Right atrium auricular region (tissue), 2 donors: ENCODE measurements at regions not wholly inside any gene's neighbourhood (a gene's known extent, or its start where the extent isn't known, plus 50 kb on each side); places are given as distances from the start of the nearest gene placed in this dataset.
A peak's percentile ranks its signal among the peaks of the same experiment; 100 is the strongest.

Source experiments
- DNase-seq: peaks from one replicate; pipeline ENCODE4 v3.0.0-alpha.2; 2019; ENCODE audit warnings: low spot score
- H3K27ac ChIP-seq, 2 donors: fragments of 200-600 bp; sonication (generic); 1 replicate in 1 of 2; 2 replicates in 1 of 2; pipeline ENCODE4 v1.5.1; 2016 to 2019
- H3K27me3 ChIP-seq, 2 donors: fragments of 200-600 bp; sonication (generic); one replicate each; pipeline versions ENCODE4 v1.5.1 to v1.6.0; 2017 to 2019
- H3K36me3 ChIP-seq: fragments of 200-600 bp; sonication (generic); one replicate; pipeline ENCODE4 v1.5.1; 2016
- H3K4me1 ChIP-seq, 2 donors: fragments of 200-600 bp; sonication (generic); one replicate each; pipeline versions ENCODE4 v1.5.1 to v1.6.0; 2017 to 2019
- H3K4me3 ChIP-seq, 2 donors: fragments of 200-600 bp; sonication (generic); 1 replicate in 1 of 2; 2 replicates in 1 of 2; pipeline ENCODE4 v1.5.1; 2017 to 2019; ENCODE audit warnings: mild to moderate bottlenecking in 1 of 2, moderate library complexity in 1 of 2
- H3K9me3 ChIP-seq, 2 donors: fragments of 200-600 bp; sonication (generic); one replicate each; pipeline ENCODE4 v1.5.1; 2019
- CTCF ChIP-seq, 2 donors: fragments of 200-600 bp; sonication (generic); IDR thresholded peaks; one replicate each; pipeline ENCODE4 v1.5.1; 2019; ENCODE audit warnings: antibody characterized with exemption in 2 of 2

DNA sequence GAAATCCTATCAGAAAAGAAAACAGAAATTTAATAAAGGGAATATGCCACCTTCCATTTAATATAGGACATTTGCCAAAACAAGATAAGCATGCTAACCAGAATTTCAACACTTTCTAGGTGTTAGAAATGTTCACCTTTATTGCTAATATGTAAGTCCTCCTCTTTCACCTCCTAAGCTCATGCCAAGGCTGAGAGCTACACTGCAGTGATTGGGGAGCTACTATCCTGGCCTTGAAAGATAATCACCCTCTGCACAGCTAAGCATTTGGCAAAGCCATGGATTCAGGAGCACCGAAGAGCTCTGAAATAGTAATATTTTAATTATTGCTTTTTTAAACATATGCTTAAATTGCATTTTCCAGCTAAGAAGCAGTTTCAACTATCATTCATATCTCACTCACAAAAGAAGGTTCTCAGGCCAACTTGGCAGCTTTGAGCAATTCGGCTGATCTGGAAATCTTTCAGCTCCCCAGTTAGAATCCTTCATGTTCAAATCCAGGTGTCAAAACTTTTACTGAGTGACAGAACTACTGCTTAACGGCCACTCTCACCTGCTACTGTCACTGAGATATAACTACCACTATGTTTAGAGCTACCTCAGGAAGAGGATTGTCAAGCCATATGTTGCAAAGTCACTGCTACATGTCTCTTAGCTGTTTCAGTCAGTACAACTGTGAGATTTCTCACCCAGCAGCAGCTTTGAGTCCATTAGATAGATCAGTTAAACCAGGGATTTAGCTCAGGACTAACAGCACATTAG is 302.0 kb downstream of the NFIB start:
- Histone ChIP-seq H3K4me3 (no peak overlapping the region), H3K27me3 (no peaks in the 10 kb centered on the region), H3K9me3 (no peaks in the 10 kb centered on the region), H3K36me3 (no peaks in the 10 kb centered on the region), H3K4me1 (peaks cover 0 to 17% of the 10 kb centered on the region in 2 donors), H3K27ac (peak overlapping the region in 1 of 2 donors; percentile 81)
- TF ChIP-seq CTCF (IDR thresholded peaks at IDR 0.05) = no peak
- no peak for DNase-seq

GRCh38 chr9:14007190-14007769 is 306.7 kb downstream of the NFIB start:
- no peak for TF ChIP-seq CTCF (IDR thresholded peaks at IDR 0.05)
- no peak for DNase-seq
- Histone ChIP-seq H3K4me3 (no peak overlapping the region), H3K4me1 (peaks cover 0 to 7% of the 10 kb centered on the region in 2 donors), H3K27me3 (no peaks in the 10 kb centered on the region), H3K36me3 (no peaks in the 10 kb centered on the region), H3K9me3 (no peaks in the 10 kb centered on the region), H3K27ac (no peak overlapping the region)

DNA sequence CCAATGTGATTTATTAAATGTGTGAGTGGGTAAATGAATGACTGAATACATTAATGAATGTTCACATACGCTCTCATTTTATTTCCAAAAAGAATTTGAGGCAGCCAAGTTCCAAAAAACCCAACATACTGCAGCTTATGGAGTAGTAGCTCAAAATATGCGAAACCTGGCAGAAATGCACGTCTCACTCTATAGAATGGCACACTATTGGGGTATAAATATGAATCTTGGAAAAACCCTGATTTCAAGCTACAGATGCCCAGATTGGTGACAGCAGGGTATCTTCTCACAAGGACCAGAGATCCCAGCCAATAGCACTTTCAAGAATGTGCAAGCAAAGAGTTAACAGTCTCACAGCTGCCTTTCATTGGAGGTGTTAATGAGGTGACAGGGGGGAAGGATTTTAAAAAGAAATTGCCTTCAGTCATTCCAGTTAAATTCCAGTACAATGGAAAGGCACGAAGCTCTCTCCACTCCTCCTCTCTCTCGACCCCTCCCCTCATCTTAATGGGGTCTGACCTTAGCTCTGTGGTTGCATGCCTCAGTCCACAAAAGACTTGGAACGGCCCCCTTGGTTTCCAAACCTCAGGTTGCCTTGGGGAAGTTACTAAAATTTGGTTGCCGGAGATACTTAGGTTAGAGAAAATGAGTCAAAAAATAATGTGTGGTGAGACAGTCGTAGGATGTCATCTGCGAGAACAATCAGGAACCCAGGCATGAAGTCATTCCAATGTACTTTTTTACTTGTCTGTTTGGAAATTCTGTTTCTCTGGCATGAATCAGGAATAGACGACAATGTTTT is 307.4 kb downstream of the NFIB start:
- no peaks in the 10 kb centered on the region for H3K27me3 ChIP-seq
- no peak overlapping the region for H3K4me3 ChIP-seq
- H3K27ac ChIP-seq = no peak overlapping the region
- no peak for DNase-seq
- H3K4me1 ChIP-seq = no peaks in the 10 kb centered on the region
- no peak for TF ChIP-seq CTCF (IDR thresholded peaks at IDR 0.05)
- H3K9me3 ChIP-seq = no peaks in the 10 kb centered on the region
- no peaks in the 10 kb centered on the region for H3K36me3 ChIP-seq

- no peaks in the 10 kb centered on the region for H3K4me1 ChIP-seq
- no peak for DNase-seq
- peaks cover 0 to 5% of the 10 kb centered on the region in 2 donors for H3K9me3 ChIP-seq
- H3K27me3 ChIP-seq = no peaks in the 10 kb centered on the region
- H3K4me3 ChIP-seq = no peak overlapping the region
- no peak overlapping the region for H3K27ac ChIP-seq
- TF ChIP-seq CTCF (IDR thresholded peaks at IDR 0.05) = no peak
- no peaks in the 10 kb centered on the region for H3K36me3 ChIP-seq
These were observed 309.8 kb downstream of the NFIB start for GRCh38 chr9:14004110-14004509.

GRCh38 chr9:13994240-13994639 is 319.7 kb downstream of the NFIB start:
- no peak for TF ChIP-seq CTCF (IDR thresholded peaks at IDR 0.05)
- DNase-seq = no peak
- Histone ChIP-seq H3K27ac (no peak overlapping the region), H3K27me3 (no peaks in the 10 kb centered on the region), H3K36me3 (no peaks in the 10 kb centered on the region), H3K9me3 (peaks cover 0 to under 1% of the 10 kb centered on the region in 2 donors), H3K4me1 (no peaks in the 10 kb centered on the region), H3K4me3 (no peak overlapping the region)
